Heart right ventricle (tissue), 16 donors: ENCODE measurements at regions not wholly inside any gene's neighbourhood (a gene's known extent, or its start where the extent isn't known, plus 50 kb on each side); places are given as distances from the start of the nearest gene placed in this dataset.
"Not testable (repeated sequence)": the region's sequence is repeated elsewhere in the genome, so short reads cannot be mapped to it uniquely, and the experiment has no call there.

Experiments
- ATAC-seq, 8 donors: fragments of 200-7000 bp; cut with Tn5 transposase; one replicate each; pipeline ENCODE4 v1.9.1; 2020; ENCODE audit warnings: mild to moderate bottlenecking in 8 of 8, moderate library complexity in 8 of 8, moderate number of reproducible peaks in 1 of 8
- DNase-seq, 2 donors: peaks; one replicate each; pipeline ENCODE4 v3.0.0-alpha.2; 2020
- H3K27ac ChIP-seq, 10 donors: fragments of 200-600 bp; sonication (generic) in 2 of 10; one replicate each; pipeline versions ENCODE4 v1.5.0 to v1.8.0; 2020 to 2022; ENCODE audit warnings: mild to moderate bottlenecking in 3 of 10
- H3K27me3 ChIP-seq, 7 donors: fragments of 200-600 bp; one replicate each; pipeline ENCODE4 v1.8.0; 2021 to 2022; ENCODE audit warnings: mild to moderate bottlenecking in 2 of 7
- H3K36me3 ChIP-seq, 9 donors: fragments of 200-600 bp; sonication (generic) in 1 of 9; one replicate each; pipeline versions ENCODE4 v1.5.0 to v1.8.0; 2020 to 2022; ENCODE audit warnings: mild to moderate bottlenecking in 2 of 9
- H3K4me1 ChIP-seq, 9 donors: fragments of 200-600 bp; sonication (generic) in 1 of 9; one replicate each; pipeline versions ENCODE4 v1.5.0 to v1.8.0; 2020 to 2022; ENCODE audit warnings: mild to moderate bottlenecking in 4 of 9
- H3K4me3 ChIP-seq, 10 donors: fragments of 200-600 bp; sonication (generic) in 2 of 10; one replicate each; pipeline versions ENCODE4 v1.5.0 to v1.8.0; 2020 to 2022; ENCODE audit warnings: mild to moderate bottlenecking in 7 of 10, moderate library complexity in 2 of 10
- H3K9me3 ChIP-seq, 11 donors: fragments of 200-600 bp in 10 of 11; sonication (generic) in 2 of 11; one replicate each; pipeline versions ENCODE4 v1.5.0 to v1.8.0; 2013 to 2022; ENCODE audit warnings: mild to moderate bottlenecking in 2 of 11, control low read depth in 1 of 11, moderate library complexity in 1 of 11
- WGBS, 2 donors: extraction: QIAGEN DNeasy Blood & Tissue Kit; methylation state at CpG; one replicate each; pipeline ENCODE4 v1.1.7; 2013; ENCODE audit warnings: inconsistent platforms in 1 of 2; 5-methylcytosine and 5-hydroxymethylcytosine counted together
- intact Hi-C, 10 donors: fragments of 100-400 bp; cut with DNase I; formaldehyde crosslinking; loops; one replicate each; pipeline versions ENCODE4 v1.11.1 to v1.14.2; 2022
- TF ChIP-seq, protein P1 (sequence below), 9 donors: fragments of 200-600 bp; sonication (generic) in 2 of 9; IDR thresholded peaks; one replicate each; pipeline versions ENCODE4 v1.5.0 to v1.8.0; 2021 to 2022; ENCODE audit warnings: antibody characterized with exemption in 9 of 9, mild to moderate bottlenecking in 5 of 9, moderate library complexity in 1 of 9
- donor health status: Arrhythmogenic right ventricular cardiomyopathy.
- donor health status: ischemic (EF 13 %, LVEDD 7.1; RV severe dilation, severe dysfunction).
- donor health status: healthy with polysubstance abuse.
- donor health status: DM: no; HTN: yes; CAD: no.
- donor health status: DM: no; HTN: no; CAD: no.
- donor health status: ischemic (EF 25% LVEDD 6.9; RV normal size, moderate dysfunction).
- donor health status: ischemic (EF 25% LVEDD 5.7; RV mildly dilated, moderate dysfunction).
- donor health status: healthy.
- donor health status: DM: yes; HTN: yes; CAD: no.
- donor health status: Ischemic cardiomyopathy.
- donor health status: ischemic (EF 35%, LVEDD 5.7; RV mildly dilated, moderate dysfunction).
- donor health status: nonischemic (EF 11% LVEDD 7.7; RV severe dilation, severe dysfunction).
- donor health status: DM: yes; HTN: yes; CAD: no.
- donor health status: PGD.
- donor health status: ischemic (EF 29% LVEDD 5.4; RV normal size, mild dysfunction).
- donor health status: nonischemic (EF 23%, LVEDD 6.1; RV moderate dilation, normal function).

- ATAC-seq: no peak
- 60 to 65% methylated on average over 3 of the region's 3 CpGs for WGBS, 2 donors
- no peaks in the 10 kb centered on the region for H3K9me3 ChIP-seq
Observed at GRCh38 chr7:130803127-130803526, 69.1 kb upstream of the KLF14 start.

DNA sequence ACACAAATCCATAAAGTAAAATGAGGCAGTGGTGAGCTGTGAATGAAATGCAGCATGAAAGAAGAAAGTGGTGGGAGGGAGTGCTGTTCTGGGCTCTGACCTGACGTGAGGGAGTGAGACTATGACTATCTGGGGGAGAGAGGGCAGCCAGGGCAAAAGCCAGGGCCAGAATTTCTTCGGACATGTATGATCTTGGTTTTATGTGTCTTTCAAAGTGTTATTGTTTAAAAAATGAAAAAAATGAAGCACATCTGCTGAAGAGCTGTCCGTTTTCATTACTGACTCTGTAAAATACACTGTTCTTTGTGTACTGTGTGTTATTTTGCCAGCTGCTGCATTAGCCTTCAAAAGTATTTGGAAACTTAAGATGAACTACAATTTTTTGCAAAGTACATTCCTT lies 70.2 kb upstream of the KLF14 start:
- TF ChIP-seq, protein P1, sequence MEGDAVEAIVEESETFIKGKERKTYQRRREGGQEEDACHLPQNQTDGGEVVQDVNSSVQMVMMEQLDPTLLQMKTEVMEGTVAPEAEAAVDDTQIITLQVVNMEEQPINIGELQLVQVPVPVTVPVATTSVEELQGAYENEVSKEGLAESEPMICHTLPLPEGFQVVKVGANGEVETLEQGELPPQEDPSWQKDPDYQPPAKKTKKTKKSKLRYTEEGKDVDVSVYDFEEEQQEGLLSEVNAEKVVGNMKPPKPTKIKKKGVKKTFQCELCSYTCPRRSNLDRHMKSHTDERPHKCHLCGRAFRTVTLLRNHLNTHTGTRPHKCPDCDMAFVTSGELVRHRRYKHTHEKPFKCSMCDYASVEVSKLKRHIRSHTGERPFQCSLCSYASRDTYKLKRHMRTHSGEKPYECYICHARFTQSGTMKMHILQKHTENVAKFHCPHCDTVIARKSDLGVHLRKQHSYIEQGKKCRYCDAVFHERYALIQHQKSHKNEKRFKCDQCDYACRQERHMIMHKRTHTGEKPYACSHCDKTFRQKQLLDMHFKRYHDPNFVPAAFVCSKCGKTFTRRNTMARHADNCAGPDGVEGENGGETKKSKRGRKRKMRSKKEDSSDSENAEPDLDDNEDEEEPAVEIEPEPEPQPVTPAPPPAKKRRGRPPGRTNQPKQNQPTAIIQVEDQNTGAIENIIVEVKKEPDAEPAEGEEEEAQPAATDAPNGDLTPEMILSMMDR (IDR thresholded peaks at IDR 0.05): no peak
- Histone ChIP-seq H3K4me1 (no peaks in the 10 kb centered on the region), H3K36me3 (no peaks in the 10 kb centered on the region), H3K4me3 (no peak overlapping the region), H3K27ac (no peak overlapping the region), H3K9me3 (no peaks in the 10 kb centered on the region), H3K27me3 (peaks cover 0 to 22% (median 13%) of the 10 kb centered on the region in 7 donors)
- intact Hi-C loops: no loop called here
- no peak for ATAC-seq
- 48 to 50% methylated on average over 3 of the region's 3 CpGs for WGBS, 2 donors
- DNase-seq: no peak

More at GRCh38 chr7:130803127-130803526, 69.1 kb upstream of the KLF14 start:
- peaks cover 0 to 22% (median 13%) of the 10 kb centered on the region in 7 donors for H3K27me3 ChIP-seq
- no peaks in the 10 kb centered on the region for H3K36me3 ChIP-seq
- no peak for DNase-seq
- H3K27ac ChIP-seq: no peak overlapping the region
- no peaks in the 10 kb centered on the region for H3K4me1 ChIP-seq
- intact Hi-C loops: no loop called here
- no peak overlapping the region for H3K4me3 ChIP-seq
- TF ChIP-seq, protein P1 (IDR thresholded peaks at IDR 0.05): no peak

DNA sequence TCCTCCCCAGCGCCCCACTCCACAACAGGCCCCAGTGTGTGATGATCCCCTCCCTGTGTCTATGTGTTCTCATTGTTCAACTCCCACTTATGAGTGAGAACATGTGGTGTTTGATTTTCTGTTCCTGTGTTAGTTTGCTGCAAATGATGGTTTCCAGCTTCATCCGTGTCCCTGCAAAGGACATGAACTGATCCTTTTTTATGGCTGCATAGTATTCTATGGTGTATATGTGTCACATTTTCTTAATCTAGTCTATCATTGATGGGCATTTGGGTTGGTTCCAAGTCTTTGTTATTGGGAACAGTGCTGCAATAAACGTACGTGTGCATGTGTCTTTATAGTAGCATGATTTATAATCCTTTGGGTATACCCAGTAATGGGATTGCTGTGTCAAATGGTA lies 78.8 kb upstream of the KLF14 start:
- H3K9me3 ChIP-seq, H3K36me3 ChIP-seq, ATAC-seq, H3K27ac ChIP-seq, H3K27me3 ChIP-seq, H3K4me1 ChIP-seq, intact Hi-C loops, DNase-seq, H3K4me3 ChIP-seq: not testable (repeated sequence)
- WGBS, 2 donors: 90 to 91% methylated on average over 4 of the region's 4 CpGs

DNA sequence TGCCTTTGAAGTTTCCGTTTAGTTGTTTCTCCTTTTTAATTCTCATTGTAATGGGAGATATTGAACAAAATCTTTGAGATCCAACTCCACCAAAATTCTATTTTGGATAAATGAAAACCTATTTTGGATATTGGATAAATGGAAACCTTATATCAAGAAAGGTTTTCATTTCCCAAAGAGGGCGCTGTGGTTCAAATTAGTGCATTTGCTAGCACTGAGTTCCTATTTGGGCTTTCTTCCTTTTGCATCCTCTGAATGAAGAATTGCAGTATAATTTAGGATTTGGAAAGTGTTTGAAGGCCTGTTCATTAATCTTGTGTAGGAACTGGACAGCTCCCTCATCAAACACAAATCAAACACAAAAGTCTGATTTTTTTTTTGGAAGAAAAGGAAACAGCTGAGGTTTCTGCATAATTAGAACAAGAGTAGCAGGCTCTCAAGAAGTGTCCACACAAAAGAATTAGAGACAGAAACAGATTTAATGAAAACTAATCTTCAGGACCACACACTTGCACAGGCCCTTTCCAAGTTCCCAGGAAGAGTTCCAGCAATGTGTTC lies 80.8 kb upstream of the KLF14 start:
- no peak overlapping the region for H3K27ac ChIP-seq
- DNase-seq (no peak), ATAC-seq (no peak)
- no peaks in the 10 kb centered on the region for H3K27me3 ChIP-seq
- H3K4me1 ChIP-seq: no peaks in the 10 kb centered on the region
- TF ChIP-seq, protein P1 (IDR thresholded peaks at IDR 0.05): peak in 5 of 9 donors; percentile 11 to 40 (median 32)
- H3K36me3 ChIP-seq: no peaks in the 10 kb centered on the region
- 35 to 38% methylated on average over 2 of the region's 2 CpGs for WGBS, 2 donors
- H3K4me3 ChIP-seq: no peak overlapping the region
- intact Hi-C loops: no loop called here
- peaks cover 0 to 6% (median 0%) of the 10 kb centered on the region in 11 donors for H3K9me3 ChIP-seq

DNA sequence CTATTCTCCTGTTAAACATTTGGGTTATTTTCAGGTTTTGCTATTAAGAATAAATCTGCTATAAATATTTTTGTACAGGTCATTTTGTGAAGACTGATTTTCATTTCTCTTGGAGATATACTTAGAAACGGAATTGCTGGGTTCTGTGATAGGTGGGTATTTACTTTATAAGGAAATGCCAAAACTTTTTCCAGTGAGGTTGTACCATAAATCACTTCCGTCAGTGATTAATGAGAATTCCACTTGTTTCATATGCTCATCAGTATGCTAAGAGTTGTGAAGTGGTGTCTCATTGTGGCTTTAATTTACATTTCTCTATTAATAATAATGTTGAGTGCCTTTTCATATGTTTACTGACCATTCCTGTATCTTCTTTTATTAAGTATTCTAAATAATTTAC lies 84.0 kb upstream of the KLF14 start:
- TF ChIP-seq, protein P1 (IDR thresholded peaks at IDR 0.05): no peak
- Histone ChIP-seq H3K4me3 (no peak overlapping the region), H3K27me3 (no peaks in the 10 kb centered on the region), H3K27ac (no peak overlapping the region), H3K36me3 (no peaks in the 10 kb centered on the region), H3K9me3 (peaks cover 0 to 6% (median 0%) of the 10 kb centered on the region in 11 donors), H3K4me1 (no peaks in the 10 kb centered on the region)
- DNase-seq (no peak), ATAC-seq (no peak)
- intact Hi-C loops: no loop called here
- 68 to 73% methylated on average over 2 of the region's 2 CpGs for WGBS, 2 donors
